Omental fat pad (tissue), 3 donors: ENCODE measurements at regions not wholly inside any gene's neighbourhood (a gene's known extent, or its start where the extent isn't known, plus 50 kb on each side); places are given as distances from the start of the nearest gene placed in this dataset.

Experiments used
- ATAC-seq: fragments of 150-250 bp; one replicate; pipeline ENCODE4 v1.9.1; 2016; ENCODE audit warnings: mild to moderate bottlenecking, moderate library complexity; ENCODE audit not compliant: low FRiP score
- DNase-seq: peaks from one replicate; pipeline ENCODE4 v3.0.0-alpha.2; 2019; ENCODE audit warnings: low spot score
- CTCF ChIP-seq, 3 donors: fragments of 450-650 bp; IDR thresholded peaks; one replicate each; pipeline ENCODE4 v1.5.1; 2016 to 2017; ENCODE audit warnings: antibody characterized with exemption in 3 of 3, mild to moderate bottlenecking in 3 of 3, moderate library complexity in 2 of 3

GRCh38 chr14:45633220-45633984 lies 380.4 kb upstream of the MIS18BP1 start:
- TF ChIP-seq CTCF (IDR thresholded peaks at IDR 0.05), result no peak

GRCh38 chr14:45621731-45622130 lies 368.7 kb upstream of the MIS18BP1 start:
- no peak for ATAC-seq
- TF ChIP-seq CTCF (IDR thresholded peaks at IDR 0.05), result no peak
- no peak for DNase-seq

More at GRCh38 chr14:45633220-45633984, 380.4 kb upstream of the MIS18BP1 start:
- no peak for DNase-seq
- ATAC-seq, result no peak

GRCh38 chr14:45619831-45620230 lies 366.8 kb upstream of the MIS18BP1 start:
- no peak for TF ChIP-seq CTCF (IDR thresholded peaks at IDR 0.05)
- no peak for ATAC-seq
- DNase-seq, result no peak

GRCh38 chr14:45610318-45610717 lies 357.3 kb upstream of the MIS18BP1 start:
- ATAC-seq (no peak), DNase-seq (no peak)
- no peak for TF ChIP-seq CTCF (IDR thresholded peaks at IDR 0.05)

GRCh38 chr14:45587142-45587541 lies 334.1 kb upstream of the MIS18BP1 start:
- ATAC-seq (no peak), DNase-seq (no peak)
- TF ChIP-seq CTCF (IDR thresholded peaks at IDR 0.05), result no peak

GRCh38 chr14:45559626-45560025 lies 306.6 kb upstream of the MIS18BP1 start:
- no peak for TF ChIP-seq CTCF (IDR thresholded peaks at IDR 0.05)
- ATAC-seq, result no peak
- DNase-seq, result no peak

- ATAC-seq, result no peak
- DNase-seq, result no peak
- TF ChIP-seq CTCF (IDR thresholded peaks at IDR 0.05), result no peak
These were observed 305.2 kb upstream of the MIS18BP1 start for GRCh38 chr14:45558183-45558582.
